Left cardiac atrium (tissue), 4 donors: ENCODE measurements at regions not wholly inside any gene's neighbourhood (a gene's known extent, or its start where the extent isn't known, plus 50 kb on each side); places are given as distances from the start of the nearest gene placed in this dataset.

ENCODE experiments used
- ATAC-seq, 2 donors: fragments of 200-7000 bp; cut with Tn5 transposase; one replicate each; pipeline ENCODE4 v1.9.1; 2020; ENCODE audit warnings: mild to moderate bottlenecking in 2 of 2, moderate library complexity in 2 of 2
- DNase-seq: peaks from one replicate; pipeline ENCODE4 v3.0.0-alpha.2; 2020
- intact Hi-C, 2 donors: fragments of 100-400 bp; cut with DNase I; formaldehyde crosslinking; loops; one replicate each; pipeline versions ENCODE4 v1.14.1 to v1.15.1; 2022 to 2023
- donor health status: DM: no; HTN: yes; CAD: no.
- donor health status: DM: no; HTN: yes; CAD: no; lungs with severe emphysema.
- donor health status: DM: yes; HTN: yes; CAD: no.
- donor health status: Dilated cardiomyopathy.

- ATAC-seq (no peak), DNase-seq (no peak)
- intact Hi-C loops, result no loop called here
Measured at GRCh38 chr5:162466011-162466410, 398.4 kb downstream of the GABRG2 start.

DNA sequence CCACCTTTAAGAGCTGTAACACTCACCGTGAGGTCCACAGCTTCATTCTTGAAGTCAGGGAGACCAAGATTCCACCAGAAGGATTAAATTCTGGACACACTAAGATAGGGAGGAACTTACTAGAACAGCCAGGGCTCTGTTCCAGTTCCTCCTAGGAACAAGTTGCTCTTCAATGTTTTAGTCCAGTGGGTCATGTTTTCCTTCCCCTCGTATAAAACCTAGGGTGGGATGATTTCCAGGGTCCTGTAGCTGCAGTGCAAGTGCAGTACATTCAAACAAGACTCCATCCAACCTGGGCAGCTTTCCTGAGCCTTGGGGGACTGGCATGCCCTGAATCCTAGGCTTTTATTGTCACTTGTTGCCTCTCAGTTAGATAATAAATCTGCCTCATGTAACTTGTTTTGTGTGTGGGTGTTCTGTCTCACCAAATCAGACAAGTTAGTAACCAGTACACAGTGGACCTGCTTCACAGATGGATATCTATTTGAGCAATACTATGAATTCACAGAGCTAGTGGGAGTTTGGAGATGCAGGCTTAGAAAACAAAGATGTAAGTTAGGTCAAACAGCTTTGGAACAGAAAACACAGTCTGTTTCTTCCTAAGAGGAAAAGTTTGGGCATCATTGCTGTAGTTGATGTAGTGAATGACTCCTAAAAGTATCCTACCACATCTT, 405.6 kb downstream of the GABRG2 start:
- ATAC-seq, result no peak
- DNase-seq, result no peak
- intact Hi-C loops, result no loop called here

DNA sequence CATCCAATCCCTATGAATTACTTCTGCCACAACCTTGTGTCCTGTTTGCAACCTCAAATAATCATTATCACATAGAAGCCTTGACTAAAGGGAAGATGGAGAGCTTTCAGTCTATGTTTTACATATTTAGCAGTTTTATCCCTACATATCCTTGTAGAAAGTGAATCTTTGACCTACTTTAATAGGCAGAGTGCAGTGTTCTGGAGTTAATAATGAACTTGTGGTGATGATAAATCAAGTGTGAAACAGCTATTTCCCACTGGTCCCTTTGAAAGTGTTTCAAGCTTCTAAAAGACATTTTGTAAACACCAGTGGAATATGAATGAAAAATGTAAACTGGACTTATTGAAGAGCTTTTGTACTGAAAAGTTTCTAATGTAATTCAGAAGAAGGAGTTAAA, 406.7 kb downstream of the GABRG2 start:
- ATAC-seq (no peak), DNase-seq (no peak)
- intact Hi-C loops, result no loop called here

GRCh38 chr5:162484095-162484494, 416.5 kb downstream of the GABRG2 start:
- no peak for DNase-seq
- no peak for ATAC-seq
- intact Hi-C loops, result no loop called here

GRCh38 chr5:162484986-162485385, 417.4 kb downstream of the GABRG2 start:
- intact Hi-C loops, result no loop called here
- no peak for ATAC-seq
- DNase-seq, result no peak

GRCh38 chr5:162485666-162486292, 418.2 kb downstream of the GABRG2 start:
- intact Hi-C loops, result no loop called here
- ATAC-seq, result peak in 1 of 2 donors; percentile 23

DNA sequence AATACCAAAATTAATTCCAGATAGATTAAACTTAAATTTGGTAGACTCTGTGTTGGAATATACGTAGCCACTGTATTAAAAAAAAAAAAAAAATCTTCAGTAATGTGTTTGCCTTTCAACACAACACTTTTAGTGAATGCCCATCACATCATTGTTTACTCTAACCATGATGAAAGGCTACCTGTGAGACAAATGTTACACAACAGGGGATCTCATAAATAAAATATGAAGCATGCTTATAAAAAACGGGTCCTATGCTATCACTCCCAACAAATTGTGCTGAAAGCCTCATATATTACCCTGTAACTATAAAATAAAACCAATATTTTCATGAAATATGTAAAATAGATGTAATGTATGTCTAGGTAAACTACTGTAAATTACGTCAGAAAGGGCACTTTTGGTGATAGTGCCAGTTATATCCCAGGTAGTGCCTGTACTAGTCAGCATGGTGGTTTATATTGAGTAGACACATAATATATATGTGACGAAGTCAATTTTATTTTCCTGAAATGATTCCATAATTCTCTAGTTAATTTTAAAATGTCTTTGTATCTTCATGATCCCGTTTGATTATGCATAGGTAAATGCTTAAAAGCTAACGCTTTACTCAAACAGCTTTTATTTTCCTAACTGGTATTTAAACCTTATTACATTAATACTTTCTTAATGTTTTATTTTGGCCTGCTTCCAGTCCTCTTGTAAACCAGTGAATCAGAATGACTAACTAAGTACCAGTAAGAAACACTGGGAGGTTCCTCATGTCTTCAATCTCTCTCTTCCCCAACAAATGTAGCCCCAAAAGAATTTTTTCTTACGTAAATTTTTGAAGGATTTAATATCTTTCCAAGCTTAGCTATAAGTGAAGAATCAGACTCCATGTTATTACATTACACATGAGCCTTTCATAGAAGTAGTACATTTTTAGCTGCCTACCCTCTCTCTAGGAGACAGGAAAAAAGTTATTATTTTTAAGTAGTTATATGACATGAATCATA, 420.3 kb downstream of the GABRG2 start:
- intact Hi-C loops, result no loop called here
- DNase-seq (no peak), ATAC-seq (no peak)

More at GRCh38 chr5:162485666-162486292, 418.2 kb downstream of the GABRG2 start:
- no peak for DNase-seq

- DNase-seq (no peak), ATAC-seq (no peak)
- intact Hi-C loops, result no loop called here
Measured at GRCh38 chr5:162496100-162496808, 428.7 kb downstream of the GABRG2 start.

DNA sequence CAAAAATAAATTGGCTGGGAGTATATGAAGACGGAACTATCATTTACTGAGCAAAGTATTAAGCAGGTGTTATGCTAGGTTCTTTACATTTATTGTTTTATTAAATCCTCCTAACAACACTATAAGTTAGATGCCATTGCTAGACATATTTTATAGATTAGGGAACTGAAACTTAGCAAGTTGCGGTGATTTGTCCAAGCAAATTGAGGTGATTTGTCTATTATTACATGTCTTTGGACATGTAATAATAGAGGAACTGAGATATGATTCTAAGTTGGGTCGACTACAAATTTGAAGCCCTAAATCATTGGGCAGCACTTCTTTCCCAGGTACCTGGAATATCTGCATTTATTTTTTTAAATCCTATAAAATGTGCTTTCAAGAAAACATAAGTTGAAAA, 429.9 kb downstream of the GABRG2 start:
- no peak for DNase-seq
- intact Hi-C loops, result no loop called here
- no peak for ATAC-seq

DNA sequence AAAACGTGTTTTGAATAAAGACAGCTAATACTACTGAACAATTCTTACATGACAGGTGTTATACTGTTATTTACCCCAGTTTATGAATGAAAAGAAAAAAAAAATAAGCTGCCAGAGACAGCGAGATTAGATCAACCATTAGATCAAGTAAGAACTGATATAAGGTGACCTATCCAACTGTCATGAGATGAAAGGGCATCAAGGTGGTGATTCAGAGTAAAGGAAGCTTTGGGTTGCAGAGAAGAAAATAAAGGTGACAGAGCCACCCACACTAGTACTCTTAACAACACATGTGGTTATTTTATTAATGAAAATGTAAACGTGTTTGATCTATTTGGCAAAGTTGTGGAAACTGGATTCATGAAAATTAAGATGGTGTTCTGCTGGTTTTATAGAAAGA, 435.2 kb downstream of the GABRG2 start:
- intact Hi-C loops, result no loop called here
- ATAC-seq (no peak), DNase-seq (no peak)

DNA sequence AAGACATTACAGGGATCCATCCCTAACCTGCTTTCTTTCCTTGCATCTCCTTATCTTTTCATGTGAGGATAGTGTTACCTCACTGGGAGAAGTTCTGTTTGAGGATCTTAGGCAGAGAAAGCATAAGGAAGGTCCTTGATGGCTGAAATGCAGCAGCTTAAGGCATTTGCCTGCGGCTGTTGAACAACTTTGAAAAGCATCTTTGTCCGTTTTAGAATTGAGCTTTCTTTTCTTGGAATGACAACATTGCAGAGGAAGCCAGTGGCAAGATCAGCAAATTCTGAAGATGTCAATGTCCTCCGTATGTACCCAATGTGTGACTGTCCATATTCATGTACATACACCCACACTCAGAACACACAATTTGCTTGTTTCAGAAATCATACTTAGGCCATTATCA, 436.2 kb downstream of the GABRG2 start:
- ATAC-seq (no peak), DNase-seq (no peak)
- intact Hi-C loops, result no loop called here

DNA sequence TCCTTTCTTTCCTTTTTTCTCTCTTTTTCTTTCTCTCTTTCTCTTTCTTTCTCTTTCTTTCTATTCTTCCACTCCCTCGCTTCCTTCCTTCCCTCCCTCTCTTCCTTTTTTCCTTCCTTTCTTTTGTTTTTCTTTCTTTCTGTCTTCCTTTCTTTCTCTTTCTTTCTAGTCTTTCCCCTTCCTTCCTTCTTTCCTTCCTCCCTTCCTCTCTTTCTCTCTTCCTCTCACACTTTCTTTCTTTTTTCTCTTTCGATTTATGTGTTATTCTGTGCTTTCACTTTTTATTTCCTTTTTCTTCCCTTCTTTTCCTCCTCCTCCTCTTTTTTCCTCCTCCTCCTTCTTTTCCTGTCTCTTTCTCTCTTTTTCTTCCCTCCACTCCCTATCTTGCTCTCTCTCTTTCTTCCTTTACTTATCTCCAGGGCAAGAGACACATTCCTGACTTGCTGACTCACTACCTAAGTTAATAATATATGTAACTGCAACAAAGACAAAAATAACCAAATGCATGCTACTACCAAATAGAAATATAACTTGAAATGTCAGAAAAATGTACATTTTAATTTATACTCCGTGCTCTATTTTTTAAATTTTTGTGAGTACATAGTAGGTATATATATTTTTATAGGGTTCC, 445.5 kb downstream of the GABRG2 start:
- ATAC-seq, result no peak
- no peak for DNase-seq
- intact Hi-C loops, result no loop called here

- no peak for DNase-seq
- intact Hi-C loops, result no loop called here
- no peak for ATAC-seq
Measured at GRCh38 chr5:162514116-162514515, 446.5 kb downstream of the GABRG2 start.

DNA sequence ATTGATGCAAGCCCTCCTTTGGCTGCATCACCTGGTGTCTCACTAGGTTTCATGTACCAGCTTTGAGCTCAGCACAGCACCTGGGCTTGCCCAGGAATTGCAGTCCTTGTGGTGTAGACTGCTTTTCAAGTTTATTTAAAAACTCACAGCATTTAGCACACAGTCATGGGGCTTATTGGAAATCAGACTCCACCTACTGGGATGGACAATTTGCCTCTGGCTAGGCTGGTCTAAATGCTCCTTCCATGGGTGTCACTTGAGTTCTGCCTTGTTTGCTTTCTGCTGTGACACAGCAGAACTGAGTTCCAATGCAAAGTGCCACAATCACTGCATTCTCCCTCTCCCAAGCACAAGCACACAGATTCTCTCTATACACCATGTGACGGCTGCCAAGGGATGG, 453.3 kb downstream of the GABRG2 start:
- ATAC-seq (no peak), DNase-seq (no peak)
- intact Hi-C loops, result no loop called here

DNA sequence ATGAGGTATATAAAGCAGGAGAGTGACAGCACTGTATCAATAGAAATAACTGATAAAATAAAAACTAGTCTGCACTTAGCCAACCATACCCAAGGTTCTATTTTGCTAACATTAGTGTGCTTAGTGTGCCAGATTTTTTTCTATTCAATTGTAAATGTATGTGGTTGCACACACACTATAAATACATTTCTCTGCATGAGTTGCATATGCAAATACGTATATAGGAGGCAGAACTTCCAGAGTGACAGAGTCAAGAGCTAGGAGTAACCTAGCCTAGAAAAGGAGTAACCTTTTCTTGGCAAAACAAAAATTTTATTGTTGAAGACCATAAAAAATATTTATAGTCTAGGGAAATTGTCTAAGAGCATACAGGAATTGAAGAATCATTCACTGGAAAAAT, 461.6 kb downstream of the GABRG2 start:
- intact Hi-C loops, result no loop called here
- no peak for ATAC-seq
- no peak for DNase-seq

- DNase-seq, result no peak
- ATAC-seq, result no peak
- intact Hi-C loops, result no loop called here
Measured at GRCh38 chr5:162529886-162530285, 462.3 kb downstream of the GABRG2 start.

GRCh38 chr5:162543437-162543836, 475.9 kb downstream of the GABRG2 start:
- ATAC-seq (no peak), DNase-seq (no peak)
- intact Hi-C loops, result no loop called here

DNA sequence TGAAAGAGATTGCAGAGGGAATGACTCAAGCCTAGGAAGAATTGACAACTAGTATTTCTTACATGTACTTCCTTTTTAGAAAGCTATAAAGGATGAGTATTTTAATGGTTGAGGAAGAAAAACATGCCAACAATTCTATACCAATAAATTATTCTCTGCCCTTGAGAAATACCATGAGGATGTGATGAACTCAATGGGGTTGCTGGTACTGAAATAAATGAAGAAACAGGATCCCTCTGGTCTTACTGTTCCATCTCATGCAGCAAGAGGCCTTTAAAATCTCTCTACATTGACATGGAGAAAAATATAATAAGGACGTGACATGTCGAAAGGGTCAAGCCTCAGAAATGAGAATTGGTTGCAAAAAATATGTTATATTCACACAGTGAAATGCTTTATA, 477.3 kb downstream of the GABRG2 start:
- ATAC-seq, result no peak
- DNase-seq, result no peak
- intact Hi-C loops, result no loop called here

GRCh38 chr5:162550236-162550635, 482.7 kb downstream of the GABRG2 start:
- intact Hi-C loops, result no loop called here
- no peak for ATAC-seq
- DNase-seq, result no peak
